HEK293 (cell line): ENCODE measurements at regions not wholly inside any gene's neighbourhood (a gene's known extent, or its start where the extent isn't known, plus 50 kb on each side); places are given as distances from the start of the nearest gene placed in this dataset.

Experiments used
- CTCF ChIA-PET: fragments of 350-600 bp; formaldehyde crosslinking; extraction: SDS; loops from one replicate; lab custom pipeline; 2021; ENCODE audit warnings: antibody characterized with exemption; lab: Yijun Ruan, JAX
- POLR2A ChIA-PET: fragments of 300-600 bp; formaldehyde crosslinking; extraction: SDS; loops from one replicate; lab custom pipeline; 2020; ENCODE audit warnings: antibody characterized with exemption, inconsistent platforms; lab: Yijun Ruan, JAX
- H3K27ac ChIP-seq: fragments of 200-500 bp; sonication (Bioruptor generic); 2 replicates; pipeline ENCODE4 v1.5.1; 2014; ENCODE audit warnings: low read depth, low read length, control low read depth, inconsistent platforms; ENCODE audit errors: extremely low read depth
- H3K36me3 ChIP-seq, 2 experiments: fragments of 200-500 bp in 1 of 2; sonication (Bioruptor generic) in 1 of 2; 1 replicate in 1 of 2; 2 replicates in 1 of 2; pipeline ENCODE4 v1.5.1; 2014 to 2017; ENCODE audit warnings: inconsistent platforms in 2 of 2, low read length in 2 of 2; ENCODE audit not compliant: control insufficient read depth in 2 of 2, insufficient read depth in 1 of 2
- H3K4me1 ChIP-seq: fragments of 200-500 bp; sonication (Bioruptor generic); 2 replicates; pipeline ENCODE4 v1.5.1; 2014; ENCODE audit warnings: mild to moderate bottlenecking, low read length, inconsistent platforms; ENCODE audit not compliant: control insufficient read depth, insufficient read depth
- H3K4me3 ChIP-seq: 2 replicates; pipeline ENCODE4 v1.5.1; 2011; ENCODE audit warnings: low read depth, mild to moderate bottlenecking, control low read depth, low read length, moderate library complexity
- H3K9me3 ChIP-seq: fragments of 200-500 bp; sonication (Bioruptor generic); 2 replicates; pipeline ENCODE4 v1.5.1; 2014; ENCODE audit warnings: low read depth, low read length, inconsistent platforms; ENCODE audit not compliant: control insufficient read depth, insufficient read depth
- ATF2 ChIP-seq: fragments of 450-650 bp; formaldehyde crosslinking; IDR thresholded peaks from 2 replicates; pipeline ENCODE4 v1.5.1; 2016; ENCODE audit warnings: missing biosample characterization, missing genetic modification characterization, low read depth
- BCL11B ChIP-seq: fragments of 450-650 bp; formaldehyde crosslinking; IDR thresholded peaks from 2 replicates; pipeline ENCODE4 v1.5.1; 2016; ENCODE audit warnings: low read depth, missing biosample characterization, missing genetic modification characterization
- PRDM10 ChIP-seq: fragments of 450-650 bp; formaldehyde crosslinking; IDR thresholded peaks from 2 replicates; pipeline ENCODE4 v1.5.1; 2016; ENCODE audit warnings: missing biosample characterization, missing genetic modification characterization
- SP7 ChIP-seq: fragments of 450-650 bp; formaldehyde crosslinking; IDR thresholded peaks from 2 replicates; pipeline ENCODE4 v1.5.1; 2016; ENCODE audit warnings: missing biosample characterization, missing genetic modification characterization
- ZBTB10 ChIP-seq: fragments of 450-650 bp; formaldehyde crosslinking; IDR thresholded peaks from 2 replicates; pipeline ENCODE4 v1.5.1; 2016; ENCODE audit warnings: missing biosample characterization, missing genetic modification characterization
- ZBTB11 ChIP-seq: fragments of 450-650 bp; formaldehyde crosslinking; conservative IDR thresholded peaks from 2 replicates; pipeline ENCODE4 v1.5.1; 2016; ENCODE audit warnings: low read depth, missing biosample characterization, missing genetic modification characterization
- ZNF501 ChIP-seq: fragments of 450-650 bp; formaldehyde crosslinking; IDR thresholded peaks from 2 replicates; pipeline ENCODE4 v1.5.1; 2016; ENCODE audit warnings: missing biosample characterization, missing genetic modification characterization
- ZNF580 ChIP-seq: fragments of 450-650 bp; formaldehyde crosslinking; IDR thresholded peaks from 2 replicates; pipeline ENCODE4 v1.5.1; 2016; ENCODE audit warnings: missing biosample characterization, missing genetic modification characterization
- ZNF664 ChIP-seq: fragments of 450-650 bp; formaldehyde crosslinking; IDR thresholded peaks from 2 replicates; pipeline ENCODE4 v1.5.1; 2016; ENCODE audit warnings: missing biosample characterization, missing genetic modification characterization
- ZNF792 ChIP-seq: fragments of 450-650 bp; formaldehyde crosslinking; IDR thresholded peaks from 2 replicates; pipeline ENCODE4 v1.5.1; 2016; ENCODE audit warnings: missing biosample characterization, missing genetic modification characterization
- ZSCAN5A ChIP-seq: fragments of 450-650 bp; formaldehyde crosslinking; IDR thresholded peaks from 2 replicates; pipeline ENCODE4 v1.5.1; 2016; ENCODE audit warnings: missing biosample characterization, missing genetic modification characterization

GRCh38 chr6:113495521-113495920, 361.6 kb upstream of the MARCKS start (continued):
- TF ChIP-seq ATF2 (tag by site-specific recombination) (peak; percentile 80; the same call in 1 of the 2 replicates), ZSCAN5A (tag by site-specific recombination) (no peak), BCL11B (tag by site-specific recombination) (no peak), PRDM10 (tag by site-specific recombination) (0 out of 2 replicates have a peak, but pooled peaks have one; percentile 37)

- H3K36me3 ChIP-seq, result no peaks in the 10 kb centered on the region
- no peak overlapping the region for H3K4me3 ChIP-seq
- ChIA-PET POLR2A (no interaction called here), CTCF (no interaction called here)
- no peaks in the 10 kb centered on the region for H3K4me1 ChIP-seq
- TF ChIP-seq ZBTB11 (tag by site-specific recombination) (no peak), ZBTB10 (tag by site-specific recombination) (no peak), ZNF664 (tag by site-specific recombination) (no peak), SP7 (tag by site-specific recombination) (no peak), ZNF792 (tag by site-specific recombination) (no peak), ZNF580 (no peak), ZNF501 (no peak)
- H3K9me3 ChIP-seq, result no peaks in the 10 kb centered on the region
- no peak overlapping the region for H3K27ac ChIP-seq
These were observed 361.0 kb upstream of the MARCKS start for GRCh38 chr6:113496166-113496565.
